ENCODE measurements at regions not wholly inside any gene's neighbourhood (a gene's known extent, or its start where the extent isn't known, plus 50 kb on each side); places are given as distances from the start of the nearest gene placed in this dataset.

- no peak for TF ChIP-seq CTCF (IDR thresholded peaks at IDR 0.05)
- Histone ChIP-seq H3K36me3 (replicated peaks in 1 of 2; ENCODE audit: control insufficient read depth in 1 of 2, insufficient read depth in 2 of 2, low read length in 2 of 2) (no peaks in the 10 kb centered on the region), H3K9me3 (replicated peaks in 1 of 2; ENCODE audit: control insufficient read depth in 1 of 2, insufficient read depth in 1 of 2, low read length in 2 of 2) (no peaks in the 10 kb centered on the region), H3K4me2 (replicated peaks; ENCODE audit: extremely low read depth, low read length, poor library complexity, severe bottlenecking) (no peak overlapping the region), H2AFZ (ENCODE audit: insufficient read depth, low read depth, low read length, poor library complexity, severe bottlenecking) (no peak overlapping the region), H3K27me3 (ENCODE audit: control insufficient read depth in 2 of 2, insufficient read depth in 2 of 2, low read length in 2 of 2) (no peaks in the 10 kb centered on the region), H3K9ac (ENCODE audit: insufficient read depth, low read length, poor library complexity, severe bottlenecking) (no peak overlapping the region), H3K27ac (ENCODE audit: low read depth in 1 of 2, low read length in 2 of 2) (no peak overlapping the region), H4K20me1 (ENCODE audit: insufficient read depth, low read length) (no peaks in the 10 kb centered on the region), H3K4me3 (replicated peaks in 1 of 3; ENCODE audit: low read depth in 2 of 3, low read length in 3 of 3) (no peak overlapping the region), H3K79me2 (ENCODE audit: insufficient read depth, low read length) (no peaks in the 10 kb centered on the region), H3K4me1 (ENCODE audit: control insufficient read depth in 1 of 2, insufficient read depth in 2 of 2, low read length in 2 of 2) (no peaks in the 10 kb centered on the region)
- Mint-ChIP-seq H3K27ac (no peak overlapping the region), H3K4me3 (no peak overlapping the region), H3K9me3 (peaks cover 0 to 2% (median 0%) of the 10 kb centered on the region in 7 donors), H3K27me3 (ENCODE audit: low read depth in 3 of 3) (peaks cover 0 to 3% (median 0%) of the 10 kb centered on the region in 3 donors), H3K4me1 (no peaks in the 10 kb centered on the region), H3K36me3 (no peaks in the 10 kb centered on the region)
- intact Hi-C loops (cut with micrococcal nuclease), result no loop called here
- no peak for DNase-seq
- no CpG with 5 or more reads among the region's 4 CpGs for WGBS (ENCODE audit: insufficient coverage)
These were observed 113.2 kb downstream of the SEC61B start for GRCh38 chr9:99335280-99335679.

GRCh38 chr9:99336005-99336404, 113.9 kb downstream of the SEC61B start:
- Histone ChIP-seq H3K4me1 (ENCODE audit: control insufficient read depth in 1 of 2, insufficient read depth in 2 of 2, low read length in 2 of 2) (no peaks in the 10 kb centered on the region), H3K79me2 (ENCODE audit: insufficient read depth, low read length) (no peaks in the 10 kb centered on the region), H2AFZ (ENCODE audit: insufficient read depth, low read depth, low read length, poor library complexity, severe bottlenecking) (no peak overlapping the region), H3K27ac (ENCODE audit: low read depth in 1 of 2, low read length in 2 of 2) (no peak overlapping the region), H3K36me3 (replicated peaks in 1 of 2; ENCODE audit: control insufficient read depth in 1 of 2, insufficient read depth in 2 of 2, low read length in 2 of 2) (no peaks in the 10 kb centered on the region), H3K9me3 (replicated peaks in 1 of 2; ENCODE audit: control insufficient read depth in 1 of 2, insufficient read depth in 1 of 2, low read length in 2 of 2) (no peaks in the 10 kb centered on the region), H3K4me3 (replicated peaks in 1 of 3; ENCODE audit: low read depth in 2 of 3, low read length in 3 of 3) (no peak overlapping the region), H4K20me1 (ENCODE audit: insufficient read depth, low read length) (no peaks in the 10 kb centered on the region), H3K4me2 (replicated peaks; ENCODE audit: extremely low read depth, low read length, poor library complexity, severe bottlenecking) (no peak overlapping the region), H3K27me3 (ENCODE audit: control insufficient read depth in 2 of 2, insufficient read depth in 2 of 2, low read length in 2 of 2) (no peaks in the 10 kb centered on the region), H3K9ac (ENCODE audit: insufficient read depth, low read length, poor library complexity, severe bottlenecking) (no peak overlapping the region)
- intact Hi-C loops (cut with micrococcal nuclease), result no loop called here
- Mint-ChIP-seq H3K36me3 (no peaks in the 10 kb centered on the region), H3K4me1 (no peaks in the 10 kb centered on the region), H3K27ac (no peak overlapping the region), H3K4me3 (no peak overlapping the region), H3K9me3 (peaks cover 0 to 2% (median 0%) of the 10 kb centered on the region in 7 donors), H3K27me3 (ENCODE audit: low read depth in 3 of 3) (peaks cover 0 to 5% (median 0%) of the 10 kb centered on the region in 3 donors)
- WGBS (ENCODE audit: insufficient coverage), result no CpG with 5 or more reads among the region's 3 CpGs
- no peak for TF ChIP-seq CTCF (IDR thresholded peaks at IDR 0.05)
- DNase-seq, result no peak

All from CD14-positive monocyte (primary cell).